WTC11 (cell line): ENCODE measurements at regions not wholly inside any gene's neighbourhood (a gene's known extent, or its start where the extent isn't known, plus 50 kb on each side); places are given as distances from the start of the nearest gene placed in this dataset.

ENCODE experiments used
- ATAC-seq: fragments of 200-7000 bp; cut with Tn5 transposase; 2 replicates; pipeline ENCODE4 v1.10.0; 2021; ENCODE audit warnings: mild to moderate bottlenecking, moderate library complexity
- CTCF ChIA-PET: fragments of 300-600 bp; sonication (Branson Sonifier 250); formaldehyde crosslinking; loops from one replicate; lab custom pipeline; 2021; ENCODE audit warnings: antibody characterized with exemption; lab: Charles Lee
- POLR2A ChIA-PET: fragments of 350-600 bp; sonication (Branson Sonifier 250); formaldehyde crosslinking; loops from one replicate; lab custom pipeline; 2021; ENCODE audit warnings: antibody characterized with exemption; lab: Charles Lee
- DNase-seq: peaks from one replicate; pipeline ENCODE4 v3.0.0; 2021; ENCODE audit warnings: low spot score
- H3K27ac Mint-ChIP-seq: 2 replicates; pipeline ENCODE4 v1.8.0; 2021; ENCODE audit warnings: mixed read lengths
- H3K27me3 Mint-ChIP-seq: 2 replicates; pipeline ENCODE4 v1.8.0; 2021; ENCODE audit warnings: low read depth, mild to moderate bottlenecking, moderate library complexity, mixed read lengths
- H3K36me3 Mint-ChIP-seq: 2 replicates; pipeline ENCODE4 v1.8.0; 2021; ENCODE audit warnings: mixed read lengths
- H3K4me1 Mint-ChIP-seq: 2 replicates; pipeline ENCODE4 v1.8.0; 2022; ENCODE audit warnings: mixed read lengths
- H3K4me3 Mint-ChIP-seq: 2 replicates; pipeline ENCODE4 v1.8.0; 2021; ENCODE audit warnings: mild to moderate bottlenecking, moderate library complexity, mixed read lengths
- H3K9me3 Mint-ChIP-seq: 2 replicates; pipeline ENCODE4 v1.8.0; 2021; ENCODE audit warnings: mixed read lengths
- AR ChIP-seq: fragments of 250-450 bp; sonication (Bioruptor Pico); IDR thresholded peaks from 2 replicates; pipeline ENCODE4 v1.9.0; 2021; ENCODE audit warnings: mild to moderate bottlenecking
- ATF1 ChIP-seq: sonication (generic); formaldehyde crosslinking; IDR thresholded peaks from 2 replicates; pipeline ENCODE4 v1.8.1; 2023; ENCODE audit warnings: mild to moderate bottlenecking, moderate library complexity, missing genetic modification reagents
- CBFB ChIP-seq: sonication (generic); formaldehyde crosslinking; IDR thresholded peaks from 2 replicates; pipeline ENCODE4 v1.8.1; 2022; ENCODE audit warnings: mild to moderate bottlenecking, low read depth, missing genetic modification reagents
- CREM ChIP-seq: sonication (generic); formaldehyde crosslinking; IDR thresholded peaks from 2 replicates; pipeline ENCODE4 v1.8.1; 2022; ENCODE audit warnings: mild to moderate bottlenecking, missing genetic modification reagents, moderate library complexity
- ELF4 ChIP-seq: sonication (generic); formaldehyde crosslinking; IDR thresholded peaks from 2 replicates; pipeline ENCODE4 v1.8.1; 2022; ENCODE audit warnings: low read depth, mild to moderate bottlenecking, moderate library complexity, missing genetic modification reagents
- FOXP1 ChIP-seq: sonication (generic); formaldehyde crosslinking; IDR thresholded peaks from 2 replicates; pipeline ENCODE4 v1.8.0; 2022; ENCODE audit warnings: missing genetic modification reagents, mild to moderate bottlenecking, moderate library complexity, borderline replicate concordance
- NFATC4 ChIP-seq: fragments of 250-450 bp; sonication (Bioruptor Pico); IDR thresholded peaks from 2 replicates; pipeline ENCODE4 v1.9.0; 2021; ENCODE audit warnings: mild to moderate bottlenecking
- NFYB ChIP-seq: sonication (generic); formaldehyde crosslinking; conservative IDR thresholded peaks from 2 replicates; pipeline ENCODE4 v1.8.0; 2022; ENCODE audit warnings: low read depth, missing genetic modification reagents
- NR3C1 ChIP-seq: sonication (generic); formaldehyde crosslinking; conservative IDR thresholded peaks from 2 replicates; pipeline ENCODE4 v1.8.1; 2023; ENCODE audit warnings: low read depth, mild to moderate bottlenecking, missing genetic modification reagents
- RORB ChIP-seq: fragments of 250-450 bp; sonication (Bioruptor Pico); IDR thresholded peaks from 2 replicates; pipeline ENCODE4 v1.9.0; 2021; ENCODE audit warnings: mild to moderate bottlenecking
- SMAD4 ChIP-seq: sonication (generic); formaldehyde crosslinking; IDR thresholded peaks from 2 replicates; pipeline ENCODE4 v1.8.0; 2022; ENCODE audit warnings: mild to moderate bottlenecking, missing genetic modification reagents
- SOX15 ChIP-seq: fragments of 250-450 bp; sonication (Bioruptor Pico); IDR thresholded peaks from 2 replicates; pipeline ENCODE4 v1.9.0; 2021; ENCODE audit warnings: mild to moderate bottlenecking
- TEAD4 ChIP-seq: sonication (generic); formaldehyde crosslinking; IDR thresholded peaks from 2 replicates; pipeline ENCODE4 v1.8.0; 2022; ENCODE audit warnings: mild to moderate bottlenecking, missing genetic modification reagents
- TP53 ChIP-seq: sonication (generic); formaldehyde crosslinking; IDR thresholded peaks from 2 replicates; pipeline ENCODE4 v1.8.1; 2023; ENCODE audit warnings: mild to moderate bottlenecking, missing genetic modification reagents
- USF2 ChIP-seq: sonication (generic); formaldehyde crosslinking; IDR thresholded peaks from 2 replicates; pipeline ENCODE4 v1.8.1; 2023; ENCODE audit warnings: mild to moderate bottlenecking, missing genetic modification reagents, moderate library complexity
- ZNF425 ChIP-seq: fragments of 250-450 bp; sonication (Bioruptor Pico); conservative IDR thresholded peaks from 2 replicates; pipeline ENCODE4 v1.9.0; 2021; ENCODE audit warnings: mild to moderate bottlenecking
- TF ChIP-seq, protein P1 (sequence below): sonication (generic); formaldehyde crosslinking; IDR thresholded peaks from 2 replicates; pipeline ENCODE4 v1.8.0; 2022; ENCODE audit warnings: mild to moderate bottlenecking, missing genetic modification reagents
- TF ChIP-seq, protein P2 (sequence below): sonication (generic); formaldehyde crosslinking; IDR thresholded peaks from 2 replicates; pipeline ENCODE4 v1.8.1; 2023; ENCODE audit warnings: mild to moderate bottlenecking, missing genetic modification reagents
- TF ChIP-seq, protein P3 (sequence below): sonication (generic); formaldehyde crosslinking; IDR thresholded peaks from 2 replicates; pipeline ENCODE4 v1.8.1; 2022; ENCODE audit warnings: low read depth, missing genetic modification reagents, borderline replicate concordance
- TF ChIP-seq, protein P4 (sequence below): sonication (generic); formaldehyde crosslinking; IDR thresholded peaks from 2 replicates; pipeline ENCODE4 v1.8.1; 2023; ENCODE audit warnings: mild to moderate bottlenecking, missing genetic modification reagents, moderate library complexity

DNA sequence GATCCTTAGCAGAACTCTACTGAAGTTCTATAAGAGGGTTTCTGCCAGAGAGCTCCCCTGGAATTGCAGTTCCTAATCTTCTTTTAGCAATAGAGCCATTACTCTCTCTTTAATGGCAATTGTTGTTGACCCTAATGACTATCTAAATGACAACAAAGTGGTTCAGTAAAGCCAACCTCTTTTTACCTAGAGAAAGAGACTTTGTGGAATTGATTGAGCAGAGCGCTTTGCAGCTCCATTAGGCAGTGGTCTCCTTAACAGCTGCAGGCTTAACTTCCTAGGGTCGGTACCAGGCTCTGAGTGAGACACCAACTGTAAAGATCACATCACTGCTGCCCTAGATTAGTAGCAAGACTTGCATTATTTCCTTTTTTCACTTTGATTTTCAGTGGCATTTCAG lies 1472.9 kb upstream of the TENM3 start (continued):
- TF ChIP-seq NFYB (CRISPR knock-in tag) = no peak
- TF ChIP-seq, protein P1, sequence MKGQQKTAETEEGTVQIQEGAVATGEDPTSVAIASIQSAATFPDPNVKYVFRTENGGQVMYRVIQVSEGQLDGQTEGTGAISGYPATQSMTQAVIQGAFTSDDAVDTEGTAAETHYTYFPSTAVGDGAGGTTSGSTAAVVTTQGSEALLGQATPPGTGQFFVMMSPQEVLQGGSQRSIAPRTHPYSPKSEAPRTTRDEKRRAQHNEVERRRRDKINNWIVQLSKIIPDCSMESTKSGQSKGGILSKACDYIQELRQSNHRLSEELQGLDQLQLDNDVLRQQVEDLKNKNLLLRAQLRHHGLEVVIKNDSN (CRISPR knock-in tag) = no peak
- TF ChIP-seq, protein P2, sequence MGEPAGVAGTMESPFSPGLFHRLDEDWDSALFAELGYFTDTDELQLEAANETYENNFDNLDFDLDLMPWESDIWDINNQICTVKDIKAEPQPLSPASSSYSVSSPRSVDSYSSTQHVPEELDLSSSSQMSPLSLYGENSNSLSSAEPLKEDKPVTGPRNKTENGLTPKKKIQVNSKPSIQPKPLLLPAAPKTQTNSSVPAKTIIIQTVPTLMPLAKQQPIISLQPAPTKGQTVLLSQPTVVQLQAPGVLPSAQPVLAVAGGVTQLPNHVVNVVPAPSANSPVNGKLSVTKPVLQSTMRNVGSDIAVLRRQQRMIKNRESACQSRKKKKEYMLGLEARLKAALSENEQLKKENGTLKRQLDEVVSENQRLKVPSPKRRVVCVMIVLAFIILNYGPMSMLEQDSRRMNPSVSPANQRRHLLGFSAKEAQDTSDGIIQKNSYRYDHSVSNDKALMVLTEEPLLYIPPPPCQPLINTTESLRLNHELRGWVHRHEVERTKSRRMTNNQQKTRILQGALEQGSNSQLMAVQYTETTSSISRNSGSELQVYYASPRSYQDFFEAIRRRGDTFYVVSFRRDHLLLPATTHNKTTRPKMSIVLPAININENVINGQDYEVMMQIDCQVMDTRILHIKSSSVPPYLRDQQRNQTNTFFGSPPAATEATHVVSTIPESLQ (CRISPR knock-in tag) = no peak
- TF ChIP-seq CBFB (CRISPR knock-in tag) = no peak
- TF ChIP-seq TEAD4 = no peak

- H3K36me3 Mint-ChIP-seq = no peaks in the 10 kb centered on the region
- ChIA-PET POLR2A (no interaction called here), CTCF (interaction anchor here (1.1 kb wide), 1 partner anchor 120 kb away, joined by 3 read pairs; no protein-coding TSS in a partner anchor)
- no peak for TF ChIP-seq RORB (CRISPR knock-in tag)
- TF ChIP-seq, protein P3, sequence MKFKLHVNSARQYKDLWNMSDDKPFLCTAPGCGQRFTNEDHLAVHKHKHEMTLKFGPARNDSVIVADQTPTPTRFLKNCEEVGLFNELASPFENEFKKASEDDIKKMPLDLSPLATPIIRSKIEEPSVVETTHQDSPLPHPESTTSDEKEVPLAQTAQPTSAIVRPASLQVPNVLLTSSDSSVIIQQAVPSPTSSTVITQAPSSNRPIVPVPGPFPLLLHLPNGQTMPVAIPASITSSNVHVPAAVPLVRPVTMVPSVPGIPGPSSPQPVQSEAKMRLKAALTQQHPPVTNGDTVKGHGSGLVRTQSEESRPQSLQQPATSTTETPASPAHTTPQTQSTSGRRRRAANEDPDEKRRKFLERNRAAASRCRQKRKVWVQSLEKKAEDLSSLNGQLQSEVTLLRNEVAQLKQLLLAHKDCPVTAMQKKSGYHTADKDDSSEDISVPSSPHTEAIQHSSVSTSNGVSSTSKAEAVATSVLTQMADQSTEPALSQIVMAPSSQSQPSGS (CRISPR knock-in tag) = no peak
- no peak for TF ChIP-seq FOXP1 (CRISPR knock-in tag)
- TF ChIP-seq USF2 (CRISPR knock-in tag) = no peak
- TF ChIP-seq ATF1 (CRISPR knock-in tag) = no peak
- no peak for TF ChIP-seq ELF4 (CRISPR knock-in tag)
- TF ChIP-seq TEAD4 = no peak
- TF ChIP-seq NR3C1 = no peak
- no peak for TF ChIP-seq ZNF425 (CRISPR knock-in tag)
- no peak for TF ChIP-seq SOX15 (CRISPR knock-in tag)
- TF ChIP-seq, protein P4, sequence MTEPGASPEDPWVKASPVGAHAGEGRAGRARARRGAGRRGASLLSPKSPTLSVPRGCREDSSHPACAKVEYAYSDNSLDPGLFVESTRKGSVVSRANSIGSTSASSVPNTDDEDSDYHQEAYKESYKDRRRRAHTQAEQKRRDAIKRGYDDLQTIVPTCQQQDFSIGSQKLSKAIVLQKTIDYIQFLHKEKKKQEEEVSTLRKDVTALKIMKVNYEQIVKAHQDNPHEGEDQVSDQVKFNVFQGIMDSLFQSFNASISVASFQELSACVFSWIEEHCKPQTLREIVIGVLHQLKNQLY (CRISPR knock-in tag) = no peak
- TF ChIP-seq, protein P2 (CRISPR knock-in tag) = no peak
- TF ChIP-seq SMAD4 (CRISPR knock-in tag) = no peak
- no peak for TF ChIP-seq AR (CRISPR knock-in tag)
- no peak for TF ChIP-seq CREM (CRISPR knock-in tag)
- TF ChIP-seq NFATC4 = no peak
- TF ChIP-seq, protein P1 (CRISPR knock-in tag) = no peak
- no peak for TF ChIP-seq TP53
- DNase-seq = no peak
- no peak overlapping the region for H3K4me3 Mint-ChIP-seq
- ATAC-seq = no peak; the same call in 1 of the 2 replicates
- peaks cover 5% of the 10 kb centered on the region; the same call in 1 of the 2 replicates for H3K9me3 Mint-ChIP-seq
- peaks cover 21% of the 10 kb centered on the region for H3K4me1 Mint-ChIP-seq
- H3K27me3 Mint-ChIP-seq = no peaks in the 10 kb centered on the region
- no peak overlapping the region for H3K27ac Mint-ChIP-seq
These were observed 1458.3 kb upstream of the TENM3 start for GRCh38 chr4:180784940-180785339.
